Heart left ventricle (tissue), 16 donors: ENCODE measurements at regions not wholly inside any gene's neighbourhood (a gene's known extent, or its start where the extent isn't known, plus 50 kb on each side); places are given as distances from the start of the nearest gene placed in this dataset.
"Not testable (repeated sequence)": the region's sequence is repeated elsewhere in the genome, so short reads cannot be mapped to it uniquely, and the experiment has no call there.

Experiments
- ATAC-seq, 4 donors: fragments of 200-7000 bp; cut with Tn5 transposase; one replicate each; pipeline ENCODE4 v1.9.1; 2020 to 2022; ENCODE audit warnings: moderate library complexity in 4 of 4, mild to moderate bottlenecking in 3 of 4, moderate number of reproducible peaks in 1 of 4
- DNase-seq, 5 donors: peaks; one replicate each; pipeline ENCODE4 v3.0.0-alpha.2; 2020
- H3K27ac ChIP-seq, 12 donors: fragments of 200-600 bp; sonication (generic) in 4 of 12; one replicate each; pipeline versions ENCODE4 v1.5.0 to v1.8.0; 2016 to 2022; ENCODE audit warnings: mild to moderate bottlenecking in 2 of 12
- H3K27me3 ChIP-seq, 9 donors: fragments of 200-600 bp; sonication (generic) in 2 of 9; one replicate each; pipeline versions ENCODE4 v1.5.1 to v1.8.0; 2016 to 2022; ENCODE audit warnings: mild to moderate bottlenecking in 3 of 9
- H3K36me3 ChIP-seq, 9 donors: fragments of 200-600 bp; sonication (generic) in 2 of 9; one replicate each; pipeline versions ENCODE4 v1.5.0 to v1.8.0; 2018 to 2022; ENCODE audit warnings: mild to moderate bottlenecking in 2 of 9
- H3K4me1 ChIP-seq, 12 donors: fragments of 200-600 bp; sonication (generic) in 4 of 12; one replicate each; pipeline versions ENCODE4 v1.5.0 to v1.8.0; 2016 to 2022; ENCODE audit warnings: mild to moderate bottlenecking in 3 of 12
- H3K4me3 ChIP-seq, 12 donors: fragments of 200-600 bp; sonication (generic) in 4 of 12; one replicate each; pipeline versions ENCODE4 v1.5.0 to v1.8.0; 2017 to 2022; ENCODE audit warnings: mild to moderate bottlenecking in 9 of 12, moderate library complexity in 4 of 12
- H3K9me3 ChIP-seq, 12 donors: fragments of 200-600 bp; sonication (generic) in 4 of 12; one replicate each; pipeline versions ENCODE4 v1.5.0 to v1.8.0; 2016 to 2022; ENCODE audit warnings: mild to moderate bottlenecking in 1 of 12
- POLR2A ChIP-seq, 2 donors: fragments of 450-650 bp; IDR thresholded peaks; one replicate each; pipeline ENCODE4 v1.6.1; 2017; ENCODE audit warnings: antibody characterized with exemption in 2 of 2, mild to moderate bottlenecking in 2 of 2, moderate library complexity in 2 of 2
- WGBS, 4 donors: extraction: QIAGEN DNeasy Blood & Tissue Kit in 2 of 4; methylation state at CpG; one replicate each; pipeline versions ENCODE4 v1.1.5 to v1.1.7; 2013 to 2018; 5-methylcytosine and 5-hydroxymethylcytosine counted together
- intact Hi-C, 10 donors: fragments of 100-400 bp; cut with DNase I; formaldehyde crosslinking; loops; one replicate each; pipeline versions ENCODE4 v1.11.1 to v1.14.2; 2022
- TF ChIP-seq, protein P1 (sequence below), 12 donors: fragments of 200-600 bp; sonication (generic) in 4 of 12; IDR thresholded peaks; one replicate each; pipeline versions ENCODE4 v1.5.0 to v1.8.0; 2018 to 2022; ENCODE audit warnings: antibody characterized with exemption in 12 of 12, mild to moderate bottlenecking in 5 of 12
- donor health status: ischemic (EF 13 %, LVEDD 7.1; RV severe dilation, severe dysfunction).
- donor health status: healthy with polysubstance abuse.
- donor health status: DM: no; HTN: yes; CAD: no.
- donor health status: DM: no; HTN: no; CAD: no.
- donor health status: ischemic (EF 25% LVEDD 6.9; RV normal size, moderate dysfunction).
- donor health status: ischemic (EF 25% LVEDD 5.7; RV mildly dilated, moderate dysfunction).
- donor health status: healthy.
- donor health status: DM: yes; HTN: yes; CAD: no.
- donor health status: ischemic (EF 35%, LVEDD 5.7; RV mildly dilated, moderate dysfunction).
- donor health status: nonischemic (EF 11% LVEDD 7.7; RV severe dilation, severe dysfunction).
- donor health status: DM: yes; HTN: yes; CAD: no.
- donor health status: PGD.
- donor health status: ischemic (EF 29% LVEDD 5.4; RV normal size, mild dysfunction).
- donor health status: nonischemic (EF 23%, LVEDD 6.1; RV moderate dilation, normal function).

DNA sequence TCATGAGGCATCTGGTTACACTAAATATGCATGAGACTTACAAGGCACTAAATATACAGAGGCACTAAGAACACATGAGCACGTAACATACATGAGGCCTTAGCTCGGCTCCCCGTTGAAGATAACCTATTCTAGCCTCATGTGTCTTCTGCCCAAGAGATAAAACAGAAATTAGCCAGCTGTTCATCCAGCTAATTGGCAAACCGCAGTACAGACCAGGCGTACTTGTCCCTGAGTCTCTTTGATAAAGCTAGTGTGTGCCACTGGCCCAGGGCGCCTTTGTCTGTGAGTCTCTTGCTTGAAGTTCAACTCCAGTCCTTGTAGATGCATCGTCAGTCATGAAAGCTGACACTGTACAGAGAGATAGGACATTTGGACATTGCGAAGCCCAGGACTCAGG lies 121.9 kb upstream of the SPATA12 start:
- Histone ChIP-seq H3K36me3 (no peaks in the 10 kb centered on the region), H3K4me1 (no peaks in the 10 kb centered on the region), H3K27ac (no peak overlapping the region), H3K4me3 (no peak overlapping the region), H3K27me3 (no peaks in the 10 kb centered on the region), H3K9me3 (peaks cover 0 to 5% (median 0%) of the 10 kb centered on the region in 12 donors)
- 80 to 86% (median 84%) methylated on average over 8 of the region's 8 CpGs for WGBS, 4 donors
- DNase-seq (no peak), ATAC-seq (no peak)
- intact Hi-C loops, result no loop called here
- TF ChIP-seq POLR2A (IDR thresholded peaks at IDR 0.05), result no peak
- TF ChIP-seq, protein P1, sequence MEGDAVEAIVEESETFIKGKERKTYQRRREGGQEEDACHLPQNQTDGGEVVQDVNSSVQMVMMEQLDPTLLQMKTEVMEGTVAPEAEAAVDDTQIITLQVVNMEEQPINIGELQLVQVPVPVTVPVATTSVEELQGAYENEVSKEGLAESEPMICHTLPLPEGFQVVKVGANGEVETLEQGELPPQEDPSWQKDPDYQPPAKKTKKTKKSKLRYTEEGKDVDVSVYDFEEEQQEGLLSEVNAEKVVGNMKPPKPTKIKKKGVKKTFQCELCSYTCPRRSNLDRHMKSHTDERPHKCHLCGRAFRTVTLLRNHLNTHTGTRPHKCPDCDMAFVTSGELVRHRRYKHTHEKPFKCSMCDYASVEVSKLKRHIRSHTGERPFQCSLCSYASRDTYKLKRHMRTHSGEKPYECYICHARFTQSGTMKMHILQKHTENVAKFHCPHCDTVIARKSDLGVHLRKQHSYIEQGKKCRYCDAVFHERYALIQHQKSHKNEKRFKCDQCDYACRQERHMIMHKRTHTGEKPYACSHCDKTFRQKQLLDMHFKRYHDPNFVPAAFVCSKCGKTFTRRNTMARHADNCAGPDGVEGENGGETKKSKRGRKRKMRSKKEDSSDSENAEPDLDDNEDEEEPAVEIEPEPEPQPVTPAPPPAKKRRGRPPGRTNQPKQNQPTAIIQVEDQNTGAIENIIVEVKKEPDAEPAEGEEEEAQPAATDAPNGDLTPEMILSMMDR (IDR thresholded peaks at IDR 0.05), result no peak

DNA sequence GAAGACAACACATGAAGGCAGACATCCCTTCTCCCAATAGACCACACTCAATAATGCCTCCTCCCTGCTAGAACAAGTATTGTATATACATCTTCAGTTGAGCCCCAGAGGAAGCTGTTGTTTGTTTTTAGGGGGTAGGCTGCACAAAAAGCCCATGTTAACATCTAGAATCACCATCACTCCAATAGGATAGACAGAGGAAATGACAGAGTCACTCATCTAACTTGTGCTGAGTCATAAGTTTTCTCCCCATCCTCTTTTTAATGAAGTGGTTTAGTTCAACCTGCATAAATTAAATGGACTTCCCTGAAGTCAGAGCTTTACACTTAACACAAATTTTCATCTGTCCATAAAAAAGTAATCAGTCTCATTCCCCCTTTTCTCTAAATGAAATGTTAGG lies 122.9 kb upstream of the SPATA12 start:
- H3K36me3 ChIP-seq, result no peaks in the 10 kb centered on the region
- ATAC-seq (no peak), DNase-seq (no peak)
- peaks cover 0 to 5% (median 0%) of the 10 kb centered on the region in 12 donors for H3K9me3 ChIP-seq
- no peak overlapping the region for H3K27ac ChIP-seq
- TF ChIP-seq, protein P1 (IDR thresholded peaks at IDR 0.05), result no peak
- no peak for TF ChIP-seq POLR2A (IDR thresholded peaks at IDR 0.05)
- intact Hi-C loops, result no loop called here
- no peaks in the 10 kb centered on the region for H3K4me1 ChIP-seq
- H3K4me3 ChIP-seq, result no peak overlapping the region
- no peaks in the 10 kb centered on the region for H3K27me3 ChIP-seq

DNA sequence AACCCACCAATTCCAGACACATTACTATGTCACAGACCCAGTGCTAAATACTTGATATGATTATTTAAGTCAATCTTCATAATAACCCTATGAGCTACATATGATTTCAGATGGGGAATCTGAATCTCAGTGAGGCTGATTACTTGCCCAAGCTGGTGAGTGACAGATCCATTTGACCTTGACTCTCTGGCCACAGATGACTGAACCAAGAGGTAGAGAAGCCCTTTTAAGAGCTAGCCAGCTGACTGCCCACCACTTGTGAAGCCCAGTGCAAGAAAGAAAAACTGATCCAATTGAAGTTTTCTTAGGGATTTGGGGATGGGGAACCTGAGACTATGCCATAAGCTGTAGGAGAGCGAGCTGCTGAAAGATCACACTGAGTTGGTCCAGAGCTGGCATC lies 124.7 kb upstream of the SPATA12 start:
- ATAC-seq (no peak), DNase-seq (no peak)
- Histone ChIP-seq H3K4me3 (no peak overlapping the region), H3K27ac (no peak overlapping the region), H3K9me3 (peaks cover 0 to 5% (median 0%) of the 10 kb centered on the region in 12 donors), H3K4me1 (peaks cover 0 to under 1% (median 0%) of the 10 kb centered on the region in 12 donors), H3K36me3 (no peaks in the 10 kb centered on the region), H3K27me3 (no peaks in the 10 kb centered on the region)
- intact Hi-C loops, result no loop called here
- TF ChIP-seq, protein P1 (IDR thresholded peaks at IDR 0.05), result no peak
- TF ChIP-seq POLR2A (IDR thresholded peaks at IDR 0.05), result no peak
- whole genome bisulfite sequencing, 4 donors, result 94 to 100% (median 96%) methylated on average over 1 of the region's 1 CpG

DNA sequence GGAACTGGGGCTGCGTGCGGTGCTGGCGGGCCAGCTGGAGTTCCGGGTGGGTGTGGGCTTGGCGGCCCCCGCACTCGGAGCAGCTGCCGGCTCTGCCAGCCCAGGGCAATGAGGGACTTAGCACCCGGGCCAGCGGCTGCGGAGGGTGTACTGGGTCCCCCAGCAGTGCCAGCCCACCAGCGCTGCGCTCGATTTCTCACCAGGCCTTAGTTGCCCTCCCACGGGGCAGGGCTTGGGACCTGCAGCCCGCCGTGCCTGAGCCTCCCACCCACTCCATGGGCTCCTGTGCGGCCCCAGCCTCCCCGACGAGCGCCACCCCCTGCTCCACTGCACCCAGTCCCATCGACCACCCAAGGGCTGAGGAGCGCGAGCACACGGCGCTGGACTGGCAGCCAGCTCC lies 126.0 kb upstream of the SPATA12 start:
- H3K27me3 ChIP-seq, H3K36me3 ChIP-seq, H3K27ac ChIP-seq, H3K4me3 ChIP-seq, ATAC-seq, H3K9me3 ChIP-seq, DNase-seq: not testable (repeated sequence)
- intact Hi-C loops, result loop anchor here in 1 of 10 donors (5.0 kb wide), 1 partner anchor 53 kb away; no protein-coding TSS in a partner anchor
- 83 to 94% (median 91%) methylated on average over 12 to 26 of the region's 26 CpGs for WGBS, 4 donors
- H3K4me1 ChIP-seq, result peaks cover 0 to 11% (median under 1%) of the 10 kb centered on the region in 12 donors

DNA sequence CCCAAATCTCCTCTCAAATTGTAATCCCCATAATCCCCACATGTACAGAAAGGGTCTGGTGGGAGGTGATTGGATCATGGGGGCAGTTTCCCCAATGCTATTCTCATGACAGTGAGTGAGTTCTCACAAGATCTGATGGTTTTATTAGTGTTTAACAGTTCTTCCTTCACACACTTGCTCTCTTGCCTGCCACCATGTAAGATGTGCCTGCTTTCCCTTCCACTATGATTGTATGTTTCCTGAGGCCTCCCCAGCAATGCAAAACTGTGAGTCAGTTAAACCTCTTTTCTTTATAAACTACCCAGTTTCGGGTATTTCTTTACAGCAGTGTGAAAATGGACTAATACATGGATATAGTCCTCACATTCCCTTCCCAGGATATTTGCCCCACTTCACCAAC lies 126.7 kb upstream of the SPATA12 start:
- DNase-seq (no peak), ATAC-seq (no peak)
- Histone ChIP-seq H3K27me3 (no peaks in the 10 kb centered on the region), H3K4me3 (no peak overlapping the region), H3K27ac (no peak overlapping the region), H3K9me3 (peaks cover 0 to 5% (median 0%) of the 10 kb centered on the region in 12 donors), H3K36me3 (no peaks in the 10 kb centered on the region), H3K4me1 (peaks cover 0 to 18% (median 6%) of the 10 kb centered on the region in 12 donors)
- intact Hi-C loops, result loop anchor here in 1 of 10 donors (5.0 kb wide), 1 partner anchor 53 kb away; no protein-coding TSS in a partner anchor
- WGBS, 4 donors, result 95 to 100% (median 96%) methylated on average over 1 of the region's 1 CpG
- TF ChIP-seq POLR2A (IDR thresholded peaks at IDR 0.05), result no peak
- TF ChIP-seq, protein P1 (IDR thresholded peaks at IDR 0.05), result no peak
